OCI-LY1 (cell line): ENCODE measurements at regions not wholly inside any gene's neighbourhood (a gene's known extent, or its start where the extent isn't known, plus 50 kb on each side); places are given as distances from the start of the nearest gene placed in this dataset.

Experiments used
- CTCF ChIP-seq: fragments of 200-600 bp; sonication (generic), shearing (Covaris generic); IDR thresholded peaks from 2 replicates; pipeline ENCODE4 v1.5.1; 2017; ENCODE audit warnings: mild to moderate bottlenecking, antibody characterized with exemption, low read length, moderate library complexity, mixed read lengths
- EZH2 ChIP-seq: fragments of 200-600 bp; sonication (generic), shearing (Covaris generic); IDR thresholded peaks from 2 replicates; pipeline ENCODE4 v1.8.0; 2017; ENCODE audit warnings: borderline replicate concordance, mixed run types, mild to moderate bottlenecking, antibody characterized with exemption, low read length, moderate library complexity, mixed read lengths

GRCh38 chr16:5580772-5581171, 483.2 kb upstream of the EEF2KMT start:
- TF ChIP-seq CTCF (no peak), EZH2 (no peak)
